ENCODE measurements at regions not wholly inside any gene's neighbourhood (a gene's known extent, or its start where the extent isn't known, plus 50 kb on each side); places are given as distances from the start of the nearest gene placed in this dataset.
"Not testable (repeated sequence)": the region's sequence is repeated elsewhere in the genome, so short reads cannot be mapped to it uniquely, and the experiment has no call there.

DNA sequence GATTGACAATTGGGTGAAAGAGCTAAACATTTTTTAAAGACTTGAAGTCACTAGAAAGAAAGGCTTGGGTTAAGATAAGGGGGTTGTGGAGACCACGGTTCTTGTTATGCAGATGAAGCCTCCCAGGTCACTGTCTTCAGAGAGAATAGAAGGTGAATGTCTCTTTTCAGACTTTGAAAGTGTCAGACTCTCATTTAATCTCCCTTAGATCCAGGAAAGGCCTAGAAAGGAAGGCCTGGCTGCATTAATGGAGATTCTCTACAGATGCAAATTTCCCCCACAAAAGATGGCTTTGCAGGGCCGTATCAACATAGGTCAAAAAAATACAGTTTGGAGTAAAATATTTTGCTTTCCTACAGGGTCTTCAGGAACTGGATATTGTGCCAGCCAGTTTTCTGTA lies 193.9 kb downstream of the RTP5 start:
- Histone ChIP-seq H3K4me1 (ENCODE audit: control insufficient read depth in 1 of 2, extremely low read depth in 1 of 2, insufficient read depth in 2 of 2, low read length in 2 of 2) (no peaks in the 10 kb centered on the region), H3K9me3 (no peaks in the 10 kb centered on the region), H3K36me3 (ENCODE audit: control insufficient read depth in 2 of 2, extremely low read depth in 1 of 2, insufficient read depth in 1 of 2, low read length in 1 of 2) (no peaks in the 10 kb centered on the region), H3K4me3 (ENCODE audit: control insufficient read depth in 1 of 2, extremely low read depth in 1 of 2, low read length in 1 of 2) (no peak overlapping the region), H3K27me3 (replicated peaks in 1 of 2; ENCODE audit: control insufficient read depth in 2 of 2, extremely low read depth in 1 of 2, insufficient read depth in 2 of 2, low read length in 1 of 2) (peaks cover 0 to 17% of the 10 kb centered on the region in 2 experiments), H3K27ac (ENCODE audit: low read length) (no peak overlapping the region)
- Mint-ChIP-seq H3K36me3 (no peaks in the 10 kb centered on the region), H3K4me3 (no peak overlapping the region), H3K27ac (no peak overlapping the region), H3K4me1 (no peaks in the 10 kb centered on the region), H3K9me3 (peaks cover 0 to 7% (median 0%) of the 10 kb centered on the region in 3 donors), H3K27me3 (peaks cover 6 to 18% of the 10 kb centered on the region in 2 donors)
- CTCF ChIA-PET: no interaction called here
- POLR2A ChIA-PET: interaction anchor here in 1 of 2 donors (0.6 kb wide), 1 partner anchor 46 kb away, joined by 5 read pairs; no protein-coding TSS in a partner anchor
- DNase-seq (no peak), ATAC-seq (replicated peaks in 1 of 4) (no peak)
- WGBS (ENCODE audit: insufficient coverage): no CpG with 5 or more reads among the region's 2 CpGs

DNA sequence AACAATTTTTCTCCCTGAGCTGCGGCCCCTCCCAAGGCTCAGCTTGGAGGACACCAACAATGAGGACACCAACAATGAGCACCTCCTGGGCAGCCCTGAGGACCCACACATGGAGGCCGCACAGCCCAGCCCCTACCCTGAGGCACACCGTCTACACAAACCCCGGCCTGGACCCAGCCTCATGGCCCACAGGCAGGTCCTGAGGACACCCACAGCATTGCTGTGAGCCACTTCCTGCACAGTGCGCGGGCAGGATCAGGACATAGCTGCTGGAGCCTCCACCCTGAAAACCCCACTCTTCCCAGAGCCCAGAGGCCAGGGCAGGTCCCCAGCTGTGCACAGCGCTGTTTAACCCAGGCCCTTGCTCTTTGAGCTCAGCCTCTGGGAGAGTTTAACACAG lies 194.3 kb downstream of the RTP5 start:
- ChIA-PET POLR2A (interaction anchor here in 1 of 2 donors (0.6 kb wide), 1 partner anchor 46 kb away, joined by 5 read pairs; no protein-coding TSS in a partner anchor), CTCF (no interaction called here)
- WGBS (ENCODE audit: insufficient coverage): 92% methylated on average over 7 of the region's 7 CpGs

DNA sequence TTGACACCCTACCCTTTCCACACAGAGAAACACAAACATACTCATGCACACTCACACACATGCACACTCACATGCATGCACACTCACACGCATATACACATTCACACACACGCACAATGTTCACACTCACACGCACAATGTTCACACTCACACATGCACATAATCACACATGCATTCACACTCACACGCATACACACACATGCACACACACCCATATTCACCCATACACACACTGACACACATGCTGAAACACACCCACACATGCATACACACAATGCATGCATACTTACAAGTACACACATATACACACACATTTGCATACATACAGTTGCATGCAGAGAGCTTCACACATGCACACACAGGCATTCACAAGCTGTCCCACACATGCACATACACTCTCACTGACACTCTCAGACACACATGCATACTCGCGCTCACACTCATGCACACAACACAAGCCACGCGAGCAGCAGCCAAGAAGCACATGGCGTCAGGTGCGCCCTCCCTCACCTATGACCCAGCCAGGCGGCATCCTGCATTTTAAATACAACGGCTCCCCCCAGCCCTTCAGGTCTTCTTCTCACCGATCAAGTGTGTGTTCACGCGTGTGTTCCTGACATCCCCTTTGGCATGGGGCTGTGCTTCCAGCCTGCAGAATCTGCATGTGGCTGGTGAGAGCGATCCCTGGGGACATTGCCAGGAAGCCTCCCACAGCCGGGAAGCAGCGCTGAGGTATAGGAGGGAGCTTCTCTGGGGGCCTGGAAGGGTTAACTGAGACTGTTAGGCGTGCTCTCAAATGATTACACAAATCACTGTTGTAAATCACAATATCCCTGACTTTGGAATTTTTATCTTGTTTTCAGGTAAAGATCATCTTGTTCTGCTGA lies 195.1 kb downstream of the RTP5 start:
- Mint-ChIP-seq H3K4me1 (no peaks in the 10 kb centered on the region), H3K4me3 (no peak overlapping the region), H3K27ac (no peak overlapping the region), H3K36me3 (no peaks in the 10 kb centered on the region), H3K9me3 (peaks cover 0 to 7% (median 0%) of the 10 kb centered on the region in 3 donors), H3K27me3 (peaks cover 11 to 18% of the 10 kb centered on the region in 2 donors)
- POLR2A ChIA-PET: no interaction called here
- ATAC-seq (replicated peaks in 1 of 4): no peak
- Histone ChIP-seq H3K4me3 (ENCODE audit: control insufficient read depth in 1 of 2, extremely low read depth in 1 of 2, low read length in 1 of 2) (no peak overlapping the region), H3K4me1 (ENCODE audit: control insufficient read depth in 1 of 2, extremely low read depth in 1 of 2, insufficient read depth in 2 of 2, low read length in 2 of 2) (no peaks in the 10 kb centered on the region), H3K9me3 (no peaks in the 10 kb centered on the region), H3K36me3 (ENCODE audit: control insufficient read depth in 2 of 2, extremely low read depth in 1 of 2, insufficient read depth in 1 of 2, low read length in 1 of 2) (no peaks in the 10 kb centered on the region), H3K27ac (ENCODE audit: low read length) (no peak overlapping the region), H3K27me3 (replicated peaks in 1 of 2; ENCODE audit: control insufficient read depth in 2 of 2, extremely low read depth in 1 of 2, insufficient read depth in 2 of 2, low read length in 1 of 2) (peaks cover 0 to 17% of the 10 kb centered on the region in 2 experiments)
- CTCF ChIA-PET: no interaction called here
- 97% methylated on average over 16 of the region's 19 CpGs for WGBS (ENCODE audit: insufficient coverage)
- DNase-seq: no peak

More for the DNA sequence above, 194.3 kb downstream of the RTP5 start:
- H3K36me3 Mint-ChIP-seq: no peaks in the 10 kb centered on the region
- no peaks in the 10 kb centered on the region for H3K4me1 Mint-ChIP-seq
- Histone ChIP-seq H3K36me3 (ENCODE audit: control insufficient read depth in 2 of 2, extremely low read depth in 1 of 2, insufficient read depth in 1 of 2, low read length in 1 of 2) (no peaks in the 10 kb centered on the region), H3K27me3 (replicated peaks in 1 of 2; ENCODE audit: control insufficient read depth in 2 of 2, extremely low read depth in 1 of 2, insufficient read depth in 2 of 2, low read length in 1 of 2) (peaks cover 0 to 17% of the 10 kb centered on the region in 2 experiments), H3K4me1 (ENCODE audit: control insufficient read depth in 1 of 2, extremely low read depth in 1 of 2, insufficient read depth in 2 of 2, low read length in 2 of 2) (no peaks in the 10 kb centered on the region), H3K4me3 (ENCODE audit: control insufficient read depth in 1 of 2, extremely low read depth in 1 of 2, low read length in 1 of 2) (no peak overlapping the region), H3K27ac (ENCODE audit: low read length) (no peak overlapping the region), H3K9me3 (no peaks in the 10 kb centered on the region)
- H3K9me3 Mint-ChIP-seq: peaks cover 0 to 7% (median 0%) of the 10 kb centered on the region in 3 donors
- H3K27ac Mint-ChIP-seq: no peak overlapping the region
- peaks cover 9 to 16% of the 10 kb centered on the region in 2 donors for H3K27me3 Mint-ChIP-seq
- H3K4me3 Mint-ChIP-seq: no peak overlapping the region
- DNase-seq (no peak), ATAC-seq (replicated peaks in 1 of 4) (no peak)

DNA sequence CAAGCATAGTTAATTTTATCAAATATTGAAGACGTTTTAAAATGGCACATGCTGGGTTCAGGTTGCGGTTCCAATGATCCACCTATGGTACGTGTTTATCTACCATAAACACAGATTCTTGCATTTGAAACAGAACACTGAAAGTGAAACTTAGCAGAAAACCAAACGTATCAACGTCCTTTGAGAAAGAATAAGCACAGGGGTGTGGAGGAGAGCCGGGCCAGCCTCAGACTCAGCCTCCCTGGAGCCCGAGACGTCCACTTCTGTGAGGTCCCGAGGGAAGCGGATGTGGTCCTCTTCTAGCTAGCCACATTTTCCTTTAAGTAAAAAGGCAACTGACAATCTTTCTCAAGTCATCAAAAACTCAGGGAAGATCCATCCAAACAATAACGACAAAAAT lies 195.9 kb downstream of the RTP5 start:
- Mint-ChIP-seq H3K27ac (no peak overlapping the region), H3K36me3 (no peaks in the 10 kb centered on the region), H3K27me3 (peaks cover 11 to 15% of the 10 kb centered on the region in 2 donors), H3K4me3 (no peak overlapping the region), H3K4me1 (no peaks in the 10 kb centered on the region), H3K9me3 (peaks cover 0 to 7% (median 0%) of the 10 kb centered on the region in 3 donors)
- 84% methylated on average over 2 of the region's 11 CpGs for WGBS (ENCODE audit: insufficient coverage)
- Histone ChIP-seq H3K4me3 (ENCODE audit: control insufficient read depth in 1 of 2, extremely low read depth in 1 of 2, low read length in 1 of 2) (no peak overlapping the region), H3K36me3 (ENCODE audit: control insufficient read depth in 2 of 2, extremely low read depth in 1 of 2, insufficient read depth in 1 of 2, low read length in 1 of 2) (no peaks in the 10 kb centered on the region), H3K9me3 (no peaks in the 10 kb centered on the region), H3K27ac (ENCODE audit: low read length) (no peak overlapping the region), H3K4me1 (ENCODE audit: control insufficient read depth in 1 of 2, extremely low read depth in 1 of 2, insufficient read depth in 2 of 2, low read length in 2 of 2) (no peaks in the 10 kb centered on the region), H3K27me3 (replicated peaks in 1 of 2; ENCODE audit: control insufficient read depth in 2 of 2, extremely low read depth in 1 of 2, insufficient read depth in 2 of 2, low read length in 1 of 2) (peaks cover 0 to 17% of the 10 kb centered on the region in 2 experiments)
- CTCF ChIA-PET: no interaction called here
- ATAC-seq (replicated peaks in 1 of 4) (no peak), DNase-seq (no peak)
- POLR2A ChIA-PET: no interaction called here

DNA sequence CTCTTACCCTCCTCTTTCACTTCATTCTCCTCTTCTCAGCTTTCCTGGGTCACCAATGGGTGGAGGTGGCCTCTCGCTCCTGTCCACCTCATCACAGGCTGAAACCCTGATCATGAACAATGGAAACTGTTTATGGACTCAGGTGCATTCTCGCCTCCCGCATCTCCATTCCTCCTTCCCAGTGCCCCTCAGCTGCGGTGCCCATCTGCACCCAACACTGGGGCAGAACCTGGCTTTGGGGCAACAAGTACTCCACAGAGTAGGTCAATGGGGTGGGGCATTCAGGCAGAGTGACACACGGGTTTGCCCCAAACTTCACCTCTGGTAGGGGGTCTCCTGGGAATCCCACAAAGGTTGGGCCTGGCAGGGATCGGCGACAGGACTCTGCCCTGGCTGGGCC lies 199.5 kb downstream of the RTP5 start:
- Mint-ChIP-seq H3K36me3 (no peaks in the 10 kb centered on the region), H3K27me3 (peaks cover 14 to 15% of the 10 kb centered on the region in 2 donors), H3K9me3 (no peaks in the 10 kb centered on the region), H3K27ac (no peak overlapping the region), H3K4me1 (no peaks in the 10 kb centered on the region), H3K4me3 (no peak overlapping the region)
- Histone ChIP-seq H3K4me1 (ENCODE audit: control insufficient read depth in 1 of 2, extremely low read depth in 1 of 2, insufficient read depth in 2 of 2, low read length in 2 of 2) (no peaks in the 10 kb centered on the region), H3K9me3 (no peaks in the 10 kb centered on the region), H3K27me3 (replicated peaks in 1 of 2; ENCODE audit: control insufficient read depth in 2 of 2, extremely low read depth in 1 of 2, insufficient read depth in 2 of 2, low read length in 1 of 2) (peaks cover 0 to 23% of the 10 kb centered on the region in 2 experiments), H3K27ac (ENCODE audit: low read length) (no peak overlapping the region), H3K4me3 (ENCODE audit: control insufficient read depth in 1 of 2, extremely low read depth in 1 of 2, low read length in 1 of 2) (no peak overlapping the region), H3K36me3 (ENCODE audit: control insufficient read depth in 2 of 2, extremely low read depth in 1 of 2, insufficient read depth in 1 of 2, low read length in 1 of 2) (no peaks in the 10 kb centered on the region)
- ChIA-PET POLR2A (no interaction called here), CTCF (no interaction called here)
- WGBS (ENCODE audit: insufficient coverage): 100% methylated on average over 3 of the region's 7 CpGs
- DNase-seq: no peak
- ATAC-seq (replicated peaks in 1 of 4): no peak

DNA sequence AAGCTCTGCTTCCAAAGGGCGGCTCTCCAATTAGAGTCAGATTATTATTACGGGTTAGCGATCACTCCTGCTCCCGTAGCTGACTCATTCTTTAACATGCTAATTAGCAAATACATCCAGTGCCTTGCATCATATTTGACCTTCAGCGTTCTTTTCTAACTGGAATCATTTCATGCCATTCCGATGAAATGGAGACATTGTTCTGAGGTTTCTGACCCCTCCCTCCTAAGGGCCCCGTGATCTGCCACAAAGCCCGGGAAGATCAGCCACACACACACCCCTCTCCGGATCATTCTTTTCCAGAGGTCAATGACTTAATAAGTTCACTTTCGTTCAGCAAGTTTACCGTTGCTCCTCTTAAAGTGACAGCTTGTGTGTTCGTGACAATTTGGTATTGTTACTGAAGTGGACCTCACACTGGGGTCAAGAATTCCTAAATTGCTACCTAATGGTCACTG lies 200.4 kb downstream of the RTP5 start:
- DNase-seq; H3K27ac ChIP-seq (ENCODE audit: low read length); H3K9me3 ChIP-seq; H3K4me3 ChIP-seq (ENCODE audit: control insufficient read depth in 1 of 2, extremely low read depth in 1 of 2, low read length in 1 of 2); CTCF ChIA-PET; H3K36me3 ChIP-seq (ENCODE audit: control insufficient read depth in 2 of 2, extremely low read depth in 1 of 2, insufficient read depth in 1 of 2, low read length in 1 of 2); H3K4me1 ChIP-seq (ENCODE audit: control insufficient read depth in 1 of 2, extremely low read depth in 1 of 2, insufficient read depth in 2 of 2, low read length in 2 of 2); POLR2A ChIA-PET; H3K9me3 Mint-ChIP-seq; H3K4me3 Mint-ChIP-seq; H3K4me1 Mint-ChIP-seq; H3K27ac Mint-ChIP-seq; H3K36me3 Mint-ChIP-seq; ATAC-seq (replicated peaks in 1 of 4): not testable (repeated sequence)
- H3K27me3 ChIP-seq (replicated peaks in 1 of 2; ENCODE audit: control insufficient read depth in 2 of 2, extremely low read depth in 1 of 2, insufficient read depth in 2 of 2, low read length in 1 of 2): peaks cover 0 to 25% of the 10 kb centered on the region in 2 experiments
- WGBS (ENCODE audit: insufficient coverage): 60% methylated on average over 1 of the region's 12 CpGs
- peaks cover 16% of the 10 kb centered on the region in 2 donors for H3K27me3 Mint-ChIP-seq
